GM19395 (cell line): ENCODE measurements at regions not wholly inside any gene's neighbourhood (a gene's known extent, or its start where the extent isn't known, plus 50 kb on each side); places are given as distances from the start of the nearest gene placed in this dataset.

Source experiments
- ATAC-seq: cut with Tn5 transposase; IDR thresholded peaks from one replicate; pipeline ENCODE4 v1.9.1; 2021; ENCODE audit warnings: mild to moderate bottlenecking, moderate library complexity; ENCODE audit not compliant: unreplicated experiment

GRCh38 chr1:75074831-75075395, 59.3 kb upstream of the LHX8 start:
- ATAC-seq = no peak

- ATAC-seq = no peak
These were observed 54.5 kb upstream of the LHX8 start for GRCh38 chr1:75079538-75080290.

GRCh38 chr1:75083223-75083622, 51.0 kb upstream of the LHX8 start:
- no peak for ATAC-seq

GRCh38 chr1:75083848-75084514, 50.2 kb upstream of the LHX8 start:
- ATAC-seq = no peak
